Caco-2 (cell line): ENCODE measurements at regions not wholly inside any gene's neighbourhood (a gene's known extent, or its start where the extent isn't known, plus 50 kb on each side); places are given as distances from the start of the nearest gene placed in this dataset.
"Not testable (repeated sequence)": the region's sequence is repeated elsewhere in the genome, so short reads cannot be mapped to it uniquely, and the experiment has no call there.

Experiments used
- BruUV-seq: library from RNA; stranded (reverse); fragments of 400-500 nt; replicated peaks from 2 replicates; lab custom pipeline; 2021; lab: Mats Ljungman, UMichigan
- CTCF ChIA-PET: fragments of 300-600 bp; sonication (Branson Sonifier 250); formaldehyde crosslinking; loops from one replicate; lab custom pipeline; 2022; ENCODE audit warnings: antibody characterized with exemption; lab: Charles Lee
- POLR2A ChIA-PET: fragments of 300-600 bp; sonication (Branson Sonifier 250); formaldehyde crosslinking; loops from one replicate; lab custom pipeline; 2022; ENCODE audit warnings: antibody characterized with exemption; lab: Charles Lee
- DNase-seq, 2 experiments: peaks; one replicate each; pipeline versions ENCODE4 v3.0.0 to v3.0.0-alpha.2; 2020 to 2022
- H3K27me3 ChIP-seq: replicated peaks from 2 replicates; pipeline ENCODE4 v1.6.0; 2011; ENCODE audit warnings: low read length; ENCODE audit not compliant: control insufficient read depth, insufficient read depth
- H3K36me3 ChIP-seq: 2 replicates; pipeline ENCODE4 v1.5.1; 2011; ENCODE audit warnings: low read length; ENCODE audit not compliant: control insufficient read depth, insufficient read depth
- H3K4me1 ChIP-seq: fragments of 250-450 bp; sonication (Bioruptor Pico); 2 replicates; pipeline ENCODE4 v1.5.1; 2020; ENCODE audit warnings: mild to moderate bottlenecking
- H3K4me3 ChIP-seq: 2 replicates; pipeline ENCODE4 v1.5.1; 2011; ENCODE audit warnings: low read depth, mild to moderate bottlenecking, control low read depth, low read length
- H3K9me3 ChIP-seq: fragments of 250-450 bp; sonication (Bioruptor Pico); 2 replicates; pipeline ENCODE4 v1.5.1; 2020; ENCODE audit warnings: mild to moderate bottlenecking, moderate library complexity
- H3K27ac Mint-ChIP-seq: one replicate; pipeline ENCODE4 v1.8.0; 2022; ENCODE audit warnings: mixed read lengths; ENCODE audit not compliant: unreplicated experiment
- H3K27me3 Mint-ChIP-seq: one replicate; pipeline ENCODE4 v1.8.0; 2022; ENCODE audit warnings: mixed read lengths; ENCODE audit not compliant: insufficient read depth, unreplicated experiment
- H3K36me3 Mint-ChIP-seq: one replicate; pipeline ENCODE4 v1.8.0; 2022; ENCODE audit warnings: mild to moderate bottlenecking, mixed read lengths; ENCODE audit not compliant: insufficient read depth, unreplicated experiment
- H3K4me1 Mint-ChIP-seq: one replicate; pipeline ENCODE4 v1.8.0; 2022; ENCODE audit warnings: low read depth, mixed read lengths; ENCODE audit not compliant: unreplicated experiment
- H3K4me3 Mint-ChIP-seq: one replicate; pipeline ENCODE4 v1.8.0; 2022; ENCODE audit warnings: mild to moderate bottlenecking, moderate library complexity, mixed read lengths; ENCODE audit not compliant: unreplicated experiment
- H3K9me3 Mint-ChIP-seq: one replicate; pipeline ENCODE4 v1.8.0; 2022; ENCODE audit warnings: mixed read lengths; ENCODE audit not compliant: unreplicated experiment
- CTCF ChIP-seq, 2 experiments: fragments of 200-600 bp in 1 of 2; IDR thresholded peaks; 1 replicate in 1 of 2; 2 replicates in 1 of 2; pipeline versions ENCODE4 v1.5.1 to v1.8.0; 2011 to 2022; ENCODE audit warnings: antibody characterized with exemption in 1 of 2, control low read depth in 1 of 2, inconsistent platforms in 1 of 2, low read depth in 1 of 2, low read length in 1 of 2, mild to moderate bottlenecking in 1 of 2, moderate library complexity in 1 of 2; ENCODE audit not compliant: insufficient read depth in 1 of 2, severe bottlenecking in 1 of 2, unreplicated experiment in 1 of 2
- intact Hi-C: fragments of 100-400 bp; cut with micrococcal nuclease; formaldehyde crosslinking; loops from one replicate; pipeline ENCODE4 v1.10.0; 2022; ENCODE audit not compliant: unreplicated experiment

- Mint-ChIP-seq H3K4me1 (peaks cover 7% of the 10 kb centered on the region), H3K9me3 (no peaks in the 10 kb centered on the region), H3K27me3 (no peaks in the 10 kb centered on the region), H3K27ac (no peak overlapping the region), H3K36me3 (no peaks in the 10 kb centered on the region), H3K4me3 (peak overlapping the region; percentile 7)
- intact Hi-C loops: no loop called here
- BruUV-seq: no TSS peak
- ChIA-PET CTCF (no interaction called here), POLR2A (no interaction called here)
- Histone ChIP-seq H3K4me1 (no peaks in the 10 kb centered on the region), H3K4me3 (no peak overlapping the region), H3K27me3 (no peaks in the 10 kb centered on the region), H3K9me3 (no peaks in the 10 kb centered on the region), H3K36me3 (no peaks in the 10 kb centered on the region)
- DNase-seq: peak in 1 of 2 experiments; percentile 27
- TF ChIP-seq CTCF (IDR thresholded peaks at IDR 0.05; ENCODE audit: insufficient read depth in 1 of 2, low read depth in 1 of 2, low read length in 1 of 2, severe bottlenecking in 1 of 2, unreplicated experiment in 1 of 2): no peak
These were observed 778.5 kb downstream of the NTRK3 start for GRCh38 chr15:87477737-87478686.

- Mint-ChIP-seq H3K4me1 (peaks cover 7% of the 10 kb centered on the region), H3K27ac (no peak overlapping the region), H3K9me3 (no peaks in the 10 kb centered on the region), H3K27me3 (no peaks in the 10 kb centered on the region), H3K4me3 (no peak overlapping the region), H3K36me3 (no peaks in the 10 kb centered on the region)
- no TSS peak for BruUV-seq
- TF ChIP-seq CTCF (IDR thresholded peaks at IDR 0.05; ENCODE audit: insufficient read depth in 1 of 2, low read depth in 1 of 2, low read length in 1 of 2, severe bottlenecking in 1 of 2, unreplicated experiment in 1 of 2): no peak
- no peak for DNase-seq
- ChIA-PET CTCF (no interaction called here), POLR2A (no interaction called here)
- H3K4me3 ChIP-seq: no peak overlapping the region
- intact Hi-C loops: no loop called here
- H3K36me3 ChIP-seq: no peaks in the 10 kb centered on the region
- H3K9me3 ChIP-seq: no peaks in the 10 kb centered on the region
- no peaks in the 10 kb centered on the region for H3K27me3 ChIP-seq
- no peaks in the 10 kb centered on the region for H3K4me1 ChIP-seq
These were observed 779.5 kb downstream of the NTRK3 start for GRCh38 chr15:87477026-87477425.

GRCh38 chr15:87470923-87471322 lies 785.6 kb downstream of the NTRK3 start:
- no peak for DNase-seq
- Histone ChIP-seq H3K9me3 (no peaks in the 10 kb centered on the region), H3K4me1 (no peaks in the 10 kb centered on the region), H3K36me3 (no peaks in the 10 kb centered on the region), H3K4me3 (no peak overlapping the region), H3K27me3 (no peaks in the 10 kb centered on the region)
- no peaks in the 10 kb centered on the region for H3K9me3 Mint-ChIP-seq
- no peaks in the 10 kb centered on the region for H3K27me3 Mint-ChIP-seq
- TF ChIP-seq CTCF (IDR thresholded peaks at IDR 0.05; ENCODE audit: insufficient read depth in 1 of 2, low read depth in 1 of 2, low read length in 1 of 2, severe bottlenecking in 1 of 2, unreplicated experiment in 1 of 2): no peak
- intact Hi-C loops: no loop called here
- H3K4me1 Mint-ChIP-seq: no peaks in the 10 kb centered on the region
- no peaks in the 10 kb centered on the region for H3K36me3 Mint-ChIP-seq
- no peak overlapping the region for H3K4me3 Mint-ChIP-seq
- ChIA-PET POLR2A (no interaction called here), CTCF (interaction anchor here (0.5 kb wide), 1 partner anchor 979 kb away, joined by 4 read pairs; no protein-coding TSS in a partner anchor)
- no TSS peak for BruUV-seq
- H3K27ac Mint-ChIP-seq: no peak overlapping the region

- H3K4me3 Mint-ChIP-seq, H3K4me1 Mint-ChIP-seq, H3K27me3 ChIP-seq, CTCF ChIA-PET, H3K36me3 ChIP-seq, H3K36me3 Mint-ChIP-seq, intact Hi-C loops, H3K4me3 ChIP-seq, POLR2A ChIA-PET, H3K27me3 Mint-ChIP-seq, H3K27ac Mint-ChIP-seq, BruUV-seq, H3K4me1 ChIP-seq, H3K9me3 ChIP-seq: not testable (repeated sequence)
- peaks cover 18% of the 10 kb centered on the region for H3K9me3 Mint-ChIP-seq
- DNase-seq: peak; percentile 26 to 60
These were observed 792.6 kb downstream of the NTRK3 start for GRCh38 chr15:87463956-87464355.
